Mesothelial cell of epicardium (in vitro differentiated cells): ENCODE measurements at regions not wholly inside any gene's neighbourhood (a gene's known extent, or its start where the extent isn't known, plus 50 kb on each side); places are given as distances from the start of the nearest gene placed in this dataset.

Experiments used
- DNase-seq, 2 experiments: peaks; one replicate each; pipeline ENCODE4 v3.0.0; 2021; ENCODE audit warnings: low spot score in 2 of 2; ENCODE audit not compliant: unreplicated experiment in 2 of 2
- H3K27ac Mint-ChIP-seq: 2 replicates; pipeline ENCODE4 v1.8.0; 2021; ENCODE audit warnings: mixed read lengths
- H3K27me3 Mint-ChIP-seq: 2 replicates; pipeline ENCODE4 v1.8.0; 2021; ENCODE audit warnings: low read depth, mixed read lengths
- H3K36me3 Mint-ChIP-seq: 2 replicates; pipeline ENCODE4 v1.8.0; 2021; ENCODE audit warnings: mixed read lengths
- H3K4me1 Mint-ChIP-seq: 2 replicates; pipeline ENCODE4 v1.8.0; 2021; ENCODE audit warnings: mixed read lengths
- H3K4me3 Mint-ChIP-seq: 2 replicates; pipeline ENCODE4 v1.8.0; 2021; ENCODE audit warnings: mild to moderate bottlenecking, moderate library complexity, mixed read lengths
- H3K9me3 Mint-ChIP-seq: 2 replicates; pipeline ENCODE4 v1.8.0; 2021; ENCODE audit warnings: mixed read lengths
- TF ChIP-seq, protein P1 (sequence below): fragments of 200-600 bp; sonication (generic); IDR thresholded peaks from one replicate; pipeline ENCODE4 v1.5.0; 2021; ENCODE audit warnings: antibody characterized with exemption; ENCODE audit not compliant: unreplicated experiment

DNA sequence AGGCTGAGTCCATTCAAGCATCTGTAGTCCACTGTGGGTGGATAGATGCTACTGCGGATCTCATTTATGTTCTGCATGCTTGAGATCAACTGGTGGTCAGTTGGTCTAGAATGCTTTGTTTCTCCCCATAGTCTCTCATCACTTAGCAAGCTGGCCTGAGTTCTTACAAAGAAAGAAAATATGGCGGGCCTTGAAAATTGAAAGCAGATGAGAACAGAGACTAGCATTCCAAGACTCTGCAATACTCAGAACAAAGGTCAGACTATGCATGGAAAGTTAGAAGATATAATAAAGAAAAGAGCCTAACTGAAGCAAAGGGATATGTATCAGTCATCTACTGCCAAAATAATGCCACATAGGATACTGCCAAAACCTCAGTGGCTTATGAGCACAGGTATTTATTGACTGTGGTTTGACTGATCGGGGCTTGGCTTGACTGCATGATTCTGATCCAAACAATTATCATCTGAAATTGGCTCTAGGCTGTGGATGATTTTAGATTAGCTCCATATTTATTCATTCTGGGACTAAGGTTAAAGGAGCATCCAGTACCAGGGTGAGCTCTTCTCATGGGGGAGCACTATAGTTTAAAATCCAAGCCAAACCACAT lies 258.9 kb downstream of the TAF11L14 start:
- no peak overlapping the region for H3K4me3 Mint-ChIP-seq
- H3K36me3 Mint-ChIP-seq = no peaks in the 10 kb centered on the region
- H3K27ac Mint-ChIP-seq = no peak overlapping the region
- no peak for DNase-seq
- no peaks in the 10 kb centered on the region for H3K27me3 Mint-ChIP-seq
- H3K4me1 Mint-ChIP-seq = no peaks in the 10 kb centered on the region
- TF ChIP-seq, protein P1, sequence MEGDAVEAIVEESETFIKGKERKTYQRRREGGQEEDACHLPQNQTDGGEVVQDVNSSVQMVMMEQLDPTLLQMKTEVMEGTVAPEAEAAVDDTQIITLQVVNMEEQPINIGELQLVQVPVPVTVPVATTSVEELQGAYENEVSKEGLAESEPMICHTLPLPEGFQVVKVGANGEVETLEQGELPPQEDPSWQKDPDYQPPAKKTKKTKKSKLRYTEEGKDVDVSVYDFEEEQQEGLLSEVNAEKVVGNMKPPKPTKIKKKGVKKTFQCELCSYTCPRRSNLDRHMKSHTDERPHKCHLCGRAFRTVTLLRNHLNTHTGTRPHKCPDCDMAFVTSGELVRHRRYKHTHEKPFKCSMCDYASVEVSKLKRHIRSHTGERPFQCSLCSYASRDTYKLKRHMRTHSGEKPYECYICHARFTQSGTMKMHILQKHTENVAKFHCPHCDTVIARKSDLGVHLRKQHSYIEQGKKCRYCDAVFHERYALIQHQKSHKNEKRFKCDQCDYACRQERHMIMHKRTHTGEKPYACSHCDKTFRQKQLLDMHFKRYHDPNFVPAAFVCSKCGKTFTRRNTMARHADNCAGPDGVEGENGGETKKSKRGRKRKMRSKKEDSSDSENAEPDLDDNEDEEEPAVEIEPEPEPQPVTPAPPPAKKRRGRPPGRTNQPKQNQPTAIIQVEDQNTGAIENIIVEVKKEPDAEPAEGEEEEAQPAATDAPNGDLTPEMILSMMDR = no peak
- no peaks in the 10 kb centered on the region for H3K9me3 Mint-ChIP-seq

DNA sequence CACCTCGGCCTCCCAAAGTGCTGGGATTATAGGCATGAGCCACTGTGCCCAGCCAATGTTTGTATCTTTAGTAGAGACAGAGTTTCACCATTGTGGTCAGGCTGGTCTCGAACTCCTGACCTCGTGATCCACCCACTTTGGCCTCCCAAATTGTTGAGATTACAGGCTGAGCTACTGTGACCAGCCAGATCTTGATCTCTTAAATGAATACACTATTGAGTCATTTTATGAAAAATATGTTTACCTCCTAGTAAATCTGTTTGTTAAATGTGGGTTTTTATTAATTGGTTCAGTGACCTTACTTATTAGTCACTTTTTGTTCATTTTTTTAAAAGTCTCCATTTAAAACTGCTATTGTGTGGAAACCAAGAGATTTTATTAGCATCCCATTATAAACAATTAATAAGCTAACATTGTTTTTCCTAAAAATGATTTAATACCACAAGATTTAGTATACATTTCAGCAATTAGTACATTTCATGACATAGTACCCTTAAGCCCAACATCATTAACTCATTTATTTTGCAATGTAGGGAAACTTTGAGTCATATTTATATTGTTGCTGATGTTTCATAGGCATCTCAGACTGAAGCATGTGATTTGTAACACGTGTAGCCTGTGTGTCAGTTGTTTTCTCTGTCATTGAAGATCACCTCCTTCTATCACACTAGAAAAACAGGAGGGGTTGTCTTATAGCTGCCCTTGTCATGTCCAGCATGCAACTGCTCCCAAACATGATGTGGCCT lies 261.2 kb downstream of the TAF11L14 start:
- no peaks in the 10 kb centered on the region for H3K4me1 Mint-ChIP-seq
- no peaks in the 10 kb centered on the region for H3K27me3 Mint-ChIP-seq
- no peaks in the 10 kb centered on the region for H3K9me3 Mint-ChIP-seq
- TF ChIP-seq, protein P1 = no peak
- DNase-seq = no peak
- H3K4me3 Mint-ChIP-seq = no peak overlapping the region
- H3K36me3 Mint-ChIP-seq = no peaks in the 10 kb centered on the region
- H3K27ac Mint-ChIP-seq = no peak overlapping the region

DNA sequence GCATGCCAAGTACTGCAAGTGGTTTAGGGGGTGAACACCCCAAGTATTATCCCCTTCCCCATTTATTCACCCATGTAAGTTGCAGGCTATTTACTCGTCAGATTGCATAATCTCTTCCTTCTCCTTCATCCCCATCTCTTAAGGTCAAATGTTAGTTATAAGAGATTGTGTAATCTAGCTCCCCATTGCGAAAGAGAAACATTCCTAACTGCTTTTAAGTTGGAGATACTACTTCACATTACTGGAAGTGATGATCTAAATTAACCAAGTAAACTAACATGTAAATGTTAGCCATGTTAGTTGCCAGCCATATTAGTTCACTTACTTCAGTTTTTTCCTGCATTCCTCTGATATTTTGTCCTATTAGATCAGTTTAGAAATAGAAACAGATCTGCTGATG lies 262.3 kb downstream of the TAF11L14 start:
- Mint-ChIP-seq H3K9me3 (peaks cover 9% of the 10 kb centered on the region), H3K4me1 (no peaks in the 10 kb centered on the region), H3K27ac (no peak overlapping the region), H3K36me3 (no peaks in the 10 kb centered on the region), H3K27me3 (no peaks in the 10 kb centered on the region), H3K4me3 (no peak overlapping the region)
- no peak for DNase-seq
- TF ChIP-seq, protein P1 = no peak

DNA sequence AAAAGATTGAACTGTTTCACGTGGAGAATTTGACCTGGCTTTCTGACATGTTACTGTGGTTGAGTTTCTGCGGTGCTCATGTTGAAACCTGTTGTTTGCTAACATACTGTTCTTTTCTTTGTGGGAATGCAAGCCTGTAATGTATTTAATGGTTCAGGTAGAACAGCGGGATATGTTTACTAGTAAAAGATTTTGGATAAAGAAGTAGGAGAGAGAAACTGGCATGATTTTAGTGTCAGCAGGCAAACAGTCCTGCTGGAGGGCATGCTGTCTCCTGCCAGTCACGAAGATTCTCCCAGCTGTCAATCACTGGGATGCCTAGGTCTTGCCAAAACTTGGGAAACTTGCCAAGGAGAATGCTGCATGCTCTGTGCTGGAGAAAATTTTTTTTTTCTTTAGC lies 263.5 kb downstream of the TAF11L14 start:
- H3K4me3 Mint-ChIP-seq = no peak overlapping the region
- no peaks in the 10 kb centered on the region for H3K27me3 Mint-ChIP-seq
- H3K27ac Mint-ChIP-seq = no peak overlapping the region
- peaks cover 12% of the 10 kb centered on the region for H3K9me3 Mint-ChIP-seq
- no peaks in the 10 kb centered on the region for H3K4me1 Mint-ChIP-seq
- TF ChIP-seq, protein P1 = no peak
- H3K36me3 Mint-ChIP-seq = no peaks in the 10 kb centered on the region
- no peak for DNase-seq

DNA sequence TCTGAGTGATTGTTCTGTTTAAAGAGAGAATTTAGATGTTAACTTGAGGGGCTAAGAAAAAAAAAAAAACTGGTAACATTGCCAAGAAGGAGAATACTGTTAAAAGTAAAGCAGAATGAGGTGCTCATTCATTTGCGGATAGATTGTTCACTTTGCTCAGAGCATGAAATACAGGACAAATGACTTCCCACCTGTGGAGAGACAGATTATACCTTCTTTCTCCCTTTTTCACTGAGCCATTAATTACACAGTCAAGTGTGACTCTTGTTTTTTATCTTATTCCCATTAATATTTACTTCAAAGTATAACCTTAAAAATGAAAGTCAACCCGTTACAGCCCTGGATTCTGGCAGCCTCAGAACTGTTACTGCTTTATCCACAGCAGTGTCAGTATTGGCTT lies 264.5 kb downstream of the TAF11L14 start:
- H3K4me3 Mint-ChIP-seq = no peak overlapping the region
- DNase-seq = no peak
- no peaks in the 10 kb centered on the region for H3K4me1 Mint-ChIP-seq
- no peaks in the 10 kb centered on the region for H3K36me3 Mint-ChIP-seq
- H3K27ac Mint-ChIP-seq = no peak overlapping the region
- TF ChIP-seq, protein P1 = no peak
- H3K9me3 Mint-ChIP-seq = peaks cover 18% of the 10 kb centered on the region
- H3K27me3 Mint-ChIP-seq = no peaks in the 10 kb centered on the region
